HEK293 (cell line): ENCODE measurements at regions not wholly inside any gene's neighbourhood (a gene's known extent, or its start where the extent isn't known, plus 50 kb on each side); places are given as distances from the start of the nearest gene placed in this dataset.

Experiments used
- OSR2 ChIP-seq: fragments of 450-650 bp; formaldehyde crosslinking; IDR thresholded peaks from 2 replicates; pipeline ENCODE4 v1.5.1; 2016; ENCODE audit warnings: missing biosample characterization, missing genetic modification characterization
- YY1 ChIP-seq: fragments of 450-650 bp; formaldehyde crosslinking; IDR thresholded peaks from 2 replicates; pipeline ENCODE4 v1.5.1; 2018; ENCODE audit warnings: missing biosample characterization, missing genetic modification characterization
- ZBTB20 ChIP-seq: fragments of 450-650 bp; formaldehyde crosslinking; IDR thresholded peaks from 2 replicates; pipeline ENCODE4 v1.5.1; 2016; ENCODE audit warnings: missing biosample characterization, missing genetic modification characterization
- ZNF350 ChIP-seq: fragments of 450-650 bp; formaldehyde crosslinking; IDR thresholded peaks from 2 replicates; pipeline ENCODE4 v1.5.0; 2017; ENCODE audit warnings: missing biosample characterization, mild to moderate bottlenecking, missing genetic modification characterization
- ZNF792 ChIP-seq: fragments of 450-650 bp; formaldehyde crosslinking; IDR thresholded peaks from 2 replicates; pipeline ENCODE4 v1.5.1; 2016; ENCODE audit warnings: missing biosample characterization, missing genetic modification characterization
- TF ChIP-seq, protein P1 (sequence below): fragments of 450-650 bp; formaldehyde crosslinking; IDR thresholded peaks from 2 replicates; pipeline ENCODE4 v1.5.1; 2016; ENCODE audit warnings: missing biosample characterization, missing genetic modification characterization
- TF ChIP-seq, protein P2 (sequence below): fragments of 450-650 bp; formaldehyde crosslinking; IDR thresholded peaks from 2 replicates; pipeline ENCODE4 v1.5.1; 2016; ENCODE audit warnings: missing biosample characterization, missing genetic modification characterization, borderline replicate concordance
- TF ChIP-seq, protein P3 (sequence below): fragments of 450-650 bp; formaldehyde crosslinking; IDR thresholded peaks from 2 replicates; pipeline ENCODE4 v1.5.1; 2017; ENCODE audit warnings: missing biosample characterization, missing genetic modification characterization

DNA sequence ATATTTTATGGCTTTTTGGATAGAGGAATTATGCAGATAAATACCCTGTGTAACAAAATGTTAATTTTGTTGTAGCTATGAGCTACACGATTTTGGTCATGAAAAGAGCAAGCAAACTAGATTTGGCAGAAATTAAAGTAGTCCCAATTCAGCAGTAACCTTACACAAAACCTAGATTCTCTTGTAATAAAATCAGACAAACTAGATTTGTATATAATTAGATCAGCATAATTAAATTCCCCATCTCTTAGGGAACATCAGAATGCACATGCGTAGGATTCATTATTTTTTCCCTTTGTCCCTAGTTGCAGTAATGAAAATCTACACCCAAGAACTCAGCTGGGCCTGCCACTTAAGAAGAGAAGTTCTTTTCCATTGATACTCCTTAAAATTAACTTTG, 1879.2 kb upstream of the CDH9 start:
- TF ChIP-seq, protein P1, sequence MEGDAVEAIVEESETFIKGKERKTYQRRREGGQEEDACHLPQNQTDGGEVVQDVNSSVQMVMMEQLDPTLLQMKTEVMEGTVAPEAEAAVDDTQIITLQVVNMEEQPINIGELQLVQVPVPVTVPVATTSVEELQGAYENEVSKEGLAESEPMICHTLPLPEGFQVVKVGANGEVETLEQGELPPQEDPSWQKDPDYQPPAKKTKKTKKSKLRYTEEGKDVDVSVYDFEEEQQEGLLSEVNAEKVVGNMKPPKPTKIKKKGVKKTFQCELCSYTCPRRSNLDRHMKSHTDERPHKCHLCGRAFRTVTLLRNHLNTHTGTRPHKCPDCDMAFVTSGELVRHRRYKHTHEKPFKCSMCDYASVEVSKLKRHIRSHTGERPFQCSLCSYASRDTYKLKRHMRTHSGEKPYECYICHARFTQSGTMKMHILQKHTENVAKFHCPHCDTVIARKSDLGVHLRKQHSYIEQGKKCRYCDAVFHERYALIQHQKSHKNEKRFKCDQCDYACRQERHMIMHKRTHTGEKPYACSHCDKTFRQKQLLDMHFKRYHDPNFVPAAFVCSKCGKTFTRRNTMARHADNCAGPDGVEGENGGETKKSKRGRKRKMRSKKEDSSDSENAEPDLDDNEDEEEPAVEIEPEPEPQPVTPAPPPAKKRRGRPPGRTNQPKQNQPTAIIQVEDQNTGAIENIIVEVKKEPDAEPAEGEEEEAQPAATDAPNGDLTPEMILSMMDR (tag by site-specific recombination), result no peak
- TF ChIP-seq ZNF350 (no peak), ZNF792 (tag by site-specific recombination) (no peak), YY1 (tag by site-specific recombination) (no peak), ZBTB20 (tag by site-specific recombination) (no peak), OSR2 (tag by site-specific recombination) (no peak)
- TF ChIP-seq, protein P2, sequence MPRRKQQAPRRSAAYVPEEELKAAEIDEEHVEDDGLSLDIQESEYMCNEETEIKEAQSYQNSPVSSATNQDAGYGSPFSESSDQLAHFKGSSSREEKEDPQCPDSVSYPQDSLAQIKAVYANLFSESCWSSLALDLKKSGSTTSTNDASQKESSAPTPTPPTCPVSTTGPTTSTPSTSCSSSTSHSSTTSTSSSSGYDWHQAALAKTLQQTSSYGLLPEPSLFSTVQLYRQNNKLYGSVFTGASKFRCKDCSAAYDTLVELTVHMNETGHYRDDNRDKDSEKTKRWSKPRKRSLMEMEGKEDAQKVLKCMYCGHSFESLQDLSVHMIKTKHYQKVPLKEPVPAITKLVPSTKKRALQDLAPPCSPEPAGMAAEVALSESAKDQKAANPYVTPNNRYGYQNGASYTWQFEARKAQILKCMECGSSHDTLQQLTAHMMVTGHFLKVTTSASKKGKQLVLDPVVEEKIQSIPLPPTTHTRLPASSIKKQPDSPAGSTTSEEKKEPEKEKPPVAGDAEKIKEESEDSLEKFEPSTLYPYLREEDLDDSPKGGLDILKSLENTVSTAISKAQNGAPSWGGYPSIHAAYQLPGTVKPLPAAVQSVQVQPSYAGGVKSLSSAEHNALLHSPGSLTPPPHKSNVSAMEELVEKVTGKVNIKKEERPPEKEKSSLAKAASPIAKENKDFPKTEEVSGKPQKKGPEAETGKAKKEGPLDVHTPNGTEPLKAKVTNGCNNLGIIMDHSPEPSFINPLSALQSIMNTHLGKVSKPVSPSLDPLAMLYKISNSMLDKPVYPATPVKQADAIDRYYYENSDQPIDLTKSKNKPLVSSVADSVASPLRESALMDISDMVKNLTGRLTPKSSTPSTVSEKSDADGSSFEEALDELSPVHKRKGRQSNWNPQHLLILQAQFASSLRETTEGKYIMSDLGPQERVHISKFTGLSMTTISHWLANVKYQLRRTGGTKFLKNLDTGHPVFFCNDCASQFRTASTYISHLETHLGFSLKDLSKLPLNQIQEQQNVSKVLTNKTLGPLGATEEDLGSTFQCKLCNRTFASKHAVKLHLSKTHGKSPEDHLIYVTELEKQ (tag by site-specific recombination), result no peak
- TF ChIP-seq, protein P3, sequence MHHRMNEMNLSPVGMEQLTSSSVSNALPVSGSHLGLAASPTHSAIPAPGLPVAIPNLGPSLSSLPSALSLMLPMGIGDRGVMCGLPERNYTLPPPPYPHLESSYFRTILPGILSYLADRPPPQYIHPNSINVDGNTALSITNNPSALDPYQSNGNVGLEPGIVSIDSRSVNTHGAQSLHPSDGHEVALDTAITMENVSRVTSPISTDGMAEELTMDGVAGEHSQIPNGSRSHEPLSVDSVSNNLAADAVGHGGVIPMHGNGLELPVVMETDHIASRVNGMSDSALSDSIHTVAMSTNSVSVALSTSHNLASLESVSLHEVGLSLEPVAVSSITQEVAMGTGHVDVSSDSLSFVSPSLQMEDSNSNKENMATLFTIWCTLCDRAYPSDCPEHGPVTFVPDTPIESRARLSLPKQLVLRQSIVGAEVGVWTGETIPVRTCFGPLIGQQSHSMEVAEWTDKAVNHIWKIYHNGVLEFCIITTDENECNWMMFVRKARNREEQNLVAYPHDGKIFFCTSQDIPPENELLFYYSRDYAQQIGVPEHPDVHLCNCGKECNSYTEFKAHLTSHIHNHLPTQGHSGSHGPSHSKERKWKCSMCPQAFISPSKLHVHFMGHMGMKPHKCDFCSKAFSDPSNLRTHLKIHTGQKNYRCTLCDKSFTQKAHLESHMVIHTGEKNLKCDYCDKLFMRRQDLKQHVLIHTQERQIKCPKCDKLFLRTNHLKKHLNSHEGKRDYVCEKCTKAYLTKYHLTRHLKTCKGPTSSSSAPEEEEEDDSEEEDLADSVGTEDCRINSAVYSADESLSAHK, result no peak
